Stimulated activated CD8-positive, alpha-beta memory T cell treated with anti-CD3 and anti-CD28 coated beads, Interleukin-12 subunit alpha, Interleukin-12 subunit beta, amount 100 ng/mL, for 4 hours (primary cell): ENCODE measurements at regions not wholly inside any gene's neighbourhood (a gene's known extent, or its start where the extent isn't known, plus 50 kb on each side); places are given as distances from the start of the nearest gene placed in this dataset.
"Not testable (repeated sequence)": the region's sequence is repeated elsewhere in the genome, so short reads cannot be mapped to it uniquely, and the experiment has no call there.

Experiments used
- DNase-seq: peaks from one replicate; pipeline ENCODE4 v3.0.0-alpha.2; 2020; ENCODE audit warnings: low read depth

GRCh38 chr6:138659998-138660397 lies 113.6 kb upstream of the CCDC28A start:
- no peak for DNase-seq

- no peak for DNase-seq
These were observed 111.1 kb upstream of the CCDC28A start for GRCh38 chr6:138662471-138662870.

GRCh38 chr6:138663892-138664291 lies 109.7 kb upstream of the CCDC28A start:
- no peak for DNase-seq

- DNase-seq: no peak
These were observed 108.8 kb upstream of the CCDC28A start for GRCh38 chr6:138664745-138665144.

GRCh38 chr6:138666636-138667035 lies 106.9 kb upstream of the CCDC28A start:
- DNase-seq: no peak

GRCh38 chr6:138667408-138667807 lies 106.2 kb upstream of the CCDC28A start:
- DNase-seq: no peak

- DNase-seq: no peak
These were observed 102.2 kb upstream of the CCDC28A start for GRCh38 chr6:138671351-138671750.

GRCh38 chr6:138673346-138674014 lies 100.1 kb upstream of the CCDC28A start:
- no peak for DNase-seq

GRCh38 chr6:138674444-138674843 lies 99.1 kb upstream of the CCDC28A start:
- not testable (repeated sequence) for DNase-seq

GRCh38 chr6:138677538-138677937 lies 96.0 kb upstream of the CCDC28A start:
- DNase-seq: no peak

- DNase-seq: no peak
These were observed 95.4 kb upstream of the CCDC28A start for GRCh38 chr6:138678168-138678567.

- DNase-seq: no peak
These were observed 93.5 kb upstream of the CCDC28A start for GRCh38 chr6:138680085-138680484.

- no peak for DNase-seq
These were observed 91.9 kb upstream of the CCDC28A start for GRCh38 chr6:138681627-138682026.

- no peak for DNase-seq
These were observed 90.7 kb upstream of the CCDC28A start for GRCh38 chr6:138682704-138683527.

- DNase-seq: no peak
These were observed 88.3 kb upstream of the CCDC28A start for GRCh38 chr6:138685257-138685656.

GRCh38 chr6:138685781-138686180 lies 87.8 kb upstream of the CCDC28A start:
- no peak for DNase-seq

- DNase-seq: no peak
These were observed 85.0 kb upstream of the CCDC28A start for GRCh38 chr6:138688580-138688979.

GRCh38 chr6:138689849-138690248 lies 83.7 kb upstream of the CCDC28A start:
- DNase-seq: no peak

- DNase-seq: no peak
These were observed 82.5 kb upstream of the CCDC28A start for GRCh38 chr6:138690975-138691594.

GRCh38 chr6:138691595-138692057 lies 81.9 kb upstream of the CCDC28A start:
- DNase-seq: no peak

- DNase-seq: peak; percentile 45
These were observed 81.3 kb upstream of the CCDC28A start for GRCh38 chr6:138692058-138692977.
